Adrenal gland (tissue), 9 donors: ENCODE measurements at regions not wholly inside any gene's neighbourhood (a gene's known extent, or its start where the extent isn't known, plus 50 kb on each side); places are given as distances from the start of the nearest gene placed in this dataset.

Source experiments
- DNase-seq, 7 donors: peaks; one replicate each; pipeline ENCODE4 v3.0.0-alpha.2; 2019 to 2020
- H3K27ac ChIP-seq, 5 donors: fragments of 200-600 bp; sonication (generic) in 4 of 5; 1 replicate in 3 of 5; 2 replicates in 2 of 5; pipeline versions ENCODE4 v1.5.1 to v1.8.0; 2016 to 2020; ENCODE audit warnings: mild to moderate bottlenecking in 1 of 5
- H3K27me3 ChIP-seq: fragments of 200-600 bp; 2 replicates; pipeline ENCODE4 v1.8.0; 2021
- H3K36me3 ChIP-seq, 2 donors: fragments of 200-600 bp; replicated peaks in 1 of 2; 1 replicate in 1 of 2; 2 replicates in 1 of 2; pipeline versions ENCODE4 v1.5.1 to v1.8.0; 2018 to 2022
- H3K4me1 ChIP-seq, 2 donors: fragments of 200-600 bp; replicated peaks in 1 of 2; 1 replicate in 1 of 2; 2 replicates in 1 of 2; pipeline versions ENCODE4 v1.5.1 to v1.8.0; 2018 to 2021
- H3K4me3 ChIP-seq, 4 donors: fragments of 200-600 bp; sonication (generic) in 3 of 4; one replicate each; pipeline ENCODE4 v1.5.1; 2016 to 2018
- H3K9me3 ChIP-seq, 3 donors: fragments of 200-600 bp; sonication (generic) in 1 of 3; replicated peaks in 1 of 3; 1 replicate in 2 of 3; 2 replicates in 1 of 3; pipeline versions ENCODE4 v1.5.1 to v1.8.0; 2016 to 2021
- CTCF ChIP-seq, 6 experiments: fragments of 450-650 bp in 4 of 6; fragments of 200-600 bp in 2 of 6; sonication (generic) in 1 of 6; IDR thresholded peaks; 1 replicate in 5 of 6; 2 replicates in 1 of 6; pipeline versions ENCODE4 v1.5.1 to v1.8.0; 2016 to 2021; ENCODE audit warnings: antibody characterized with exemption in 6 of 6, mild to moderate bottlenecking in 2 of 6, moderate library complexity in 1 of 6
- POLR2A ChIP-seq, 2 donors: fragments of 450-650 bp; IDR thresholded peaks; one replicate each; pipeline ENCODE4 v1.6.1; 2017; ENCODE audit warnings: antibody characterized with exemption in 2 of 2, mild to moderate bottlenecking in 2 of 2, moderate library complexity in 1 of 2
- WGBS, 4 donors: extraction: QIAGEN DNeasy Blood & Tissue Kit in 2 of 4; methylation state at CpG; one replicate each; pipeline versions ENCODE4 v1.1.5 to v1.1.7; 2013 to 2017; 5-methylcytosine and 5-hydroxymethylcytosine counted together
- intact Hi-C, 2 donors: fragments of 100-400 bp; cut with DNase I; formaldehyde crosslinking; loops; one replicate each; pipeline versions ENCODE4 v1.14.1 to v1.15.0; 2022 to 2023
- donor health status: healthy with polysubstance abuse.
- donor health status: Bipolar disorder and iron deficiency.
- donor health status: DM: yes; HTN: yes; CAD: no.
- donor health status: DM: no; HTN: no; CAD: no.
- donor health status: DM: no; HTN: no; CAD: no.

GRCh38 chr2:65813631-65814173 is 381.3 kb upstream of the SPRED2 start:
- TF ChIP-seq POLR2A (IDR thresholded peaks at IDR 0.05): no peak
- TF ChIP-seq CTCF (IDR thresholded peaks at IDR 0.05): no peak
- intact Hi-C loops: no loop called here
- 86 to 98% (median 89%) methylated on average over 2 of the region's 2 CpGs for WGBS, 4 donors
- Histone ChIP-seq H3K9me3 (no peaks in the 10 kb centered on the region), H3K4me3 (no peak overlapping the region), H3K4me1 (no peaks in the 10 kb centered on the region), H3K27ac (no peak overlapping the region), H3K27me3 (no peaks in the 10 kb centered on the region), H3K36me3 (no peaks in the 10 kb centered on the region)
- no peak for DNase-seq

DNA sequence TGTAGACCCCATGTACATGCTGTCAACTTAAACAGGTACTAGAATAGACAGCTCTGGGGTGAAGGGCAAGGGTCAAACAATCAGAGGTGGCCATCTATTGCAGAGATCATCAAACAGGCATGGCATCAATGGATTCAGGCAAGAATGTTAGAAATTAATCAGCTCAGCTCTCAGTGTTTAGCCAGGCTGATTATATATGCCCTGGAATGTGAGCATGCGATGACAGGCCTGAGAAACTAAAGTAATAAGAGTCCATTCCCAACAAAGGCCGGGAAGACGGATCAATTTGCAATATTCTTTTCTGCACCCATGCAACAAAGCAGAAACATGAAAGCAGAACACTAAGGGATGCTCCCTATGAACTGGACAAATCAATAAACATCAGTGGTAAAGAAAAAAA is 380.5 kb upstream of the SPRED2 start:
- H3K9me3 ChIP-seq: peaks cover 0 to 4% (median 2%) of the 10 kb centered on the region in 3 donors
- no peaks in the 10 kb centered on the region for H3K27me3 ChIP-seq
- no peak overlapping the region for H3K27ac ChIP-seq
- H3K36me3 ChIP-seq: no peaks in the 10 kb centered on the region
- no peak for DNase-seq
- H3K4me1 ChIP-seq: no peaks in the 10 kb centered on the region
- 75 to 89% (median 80%) methylated on average over 3 of the region's 3 CpGs for WGBS, 4 donors
- H3K4me3 ChIP-seq: no peak overlapping the region
- TF ChIP-seq POLR2A (IDR thresholded peaks at IDR 0.05) (no peak), CTCF (IDR thresholded peaks at IDR 0.05) (no peak)
- intact Hi-C loops: no loop called here

- H3K4me3 ChIP-seq: no peak overlapping the region
- H3K27ac ChIP-seq: no peak overlapping the region
- H3K36me3 ChIP-seq: no peaks in the 10 kb centered on the region
- no peaks in the 10 kb centered on the region for H3K27me3 ChIP-seq
- H3K9me3 ChIP-seq: peaks cover 0 to 10% (median 3%) of the 10 kb centered on the region in 3 donors
- WGBS, 4 donors: 84 to 89% (median 87%) methylated on average over 4 of the region's 4 CpGs
- DNase-seq: no peak
- no peaks in the 10 kb centered on the region for H3K4me1 ChIP-seq
- no peak for TF ChIP-seq POLR2A (IDR thresholded peaks at IDR 0.05)
- TF ChIP-seq CTCF (IDR thresholded peaks at IDR 0.05): no peak
- intact Hi-C loops: no loop called here
These were observed 375.5 kb upstream of the SPRED2 start for GRCh38 chr2:65807942-65808341.

DNA sequence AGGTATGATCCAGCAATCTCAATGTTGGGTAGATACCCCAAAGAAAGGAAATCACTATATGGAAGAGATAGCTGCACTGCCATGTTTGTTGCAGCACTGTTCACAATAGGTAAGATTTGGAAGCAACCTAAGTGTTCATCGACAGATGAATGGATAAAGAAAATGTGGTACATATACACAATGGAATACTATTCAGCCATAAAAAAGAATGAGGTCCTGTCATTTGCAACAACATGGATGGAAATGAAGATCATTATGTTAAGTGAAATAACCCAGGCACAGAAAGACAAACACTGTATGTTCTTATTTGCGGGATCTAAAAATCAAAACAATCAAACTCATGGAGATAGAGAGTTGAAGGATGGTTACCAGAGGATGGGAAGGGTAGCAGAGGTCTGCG is 372.4 kb upstream of the SPRED2 start:
- peaks cover 0 to 10% (median 3%) of the 10 kb centered on the region in 3 donors for H3K9me3 ChIP-seq
- no peak overlapping the region for H3K4me3 ChIP-seq
- intact Hi-C loops: no loop called here
- H3K4me1 ChIP-seq: no peaks in the 10 kb centered on the region
- TF ChIP-seq CTCF (IDR thresholded peaks at IDR 0.05): no peak
- no peak for TF ChIP-seq POLR2A (IDR thresholded peaks at IDR 0.05)
- H3K27ac ChIP-seq: no peak overlapping the region
- no peaks in the 10 kb centered on the region for H3K27me3 ChIP-seq
- DNase-seq: no peak
- 92 to 98% (median 95%) methylated on average over 3 of the region's 3 CpGs for WGBS, 4 donors
- H3K36me3 ChIP-seq: no peaks in the 10 kb centered on the region
